ENCODE measurements at regions not wholly inside any gene's neighbourhood (a gene's known extent, or its start where the extent isn't known, plus 50 kb on each side); places are given as distances from the start of the nearest gene placed in this dataset.

DNA sequence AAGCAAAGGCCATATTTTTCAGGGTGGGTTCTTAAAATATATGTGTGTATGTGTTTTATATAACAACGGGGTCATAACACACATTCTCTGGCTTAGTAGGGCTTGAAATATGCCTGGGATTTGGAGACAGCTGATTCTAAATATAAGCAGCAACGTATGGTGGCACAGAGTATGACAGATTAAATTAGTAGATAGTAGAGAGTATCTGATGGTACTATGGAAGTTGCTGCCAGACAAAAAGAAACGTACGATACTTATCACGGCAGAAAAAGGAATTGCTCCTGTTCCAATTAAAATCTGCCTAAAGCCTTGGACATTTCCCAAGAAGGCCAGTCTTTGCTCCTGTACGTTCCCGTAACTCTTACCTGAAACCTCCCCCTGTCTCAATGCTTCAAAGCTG lies 607.9 kb upstream of the ID2 start:
- DNase-seq (ENCODE audit: low read depth in 4 of 4, low spot score in 3 of 4), result no peak

DNA sequence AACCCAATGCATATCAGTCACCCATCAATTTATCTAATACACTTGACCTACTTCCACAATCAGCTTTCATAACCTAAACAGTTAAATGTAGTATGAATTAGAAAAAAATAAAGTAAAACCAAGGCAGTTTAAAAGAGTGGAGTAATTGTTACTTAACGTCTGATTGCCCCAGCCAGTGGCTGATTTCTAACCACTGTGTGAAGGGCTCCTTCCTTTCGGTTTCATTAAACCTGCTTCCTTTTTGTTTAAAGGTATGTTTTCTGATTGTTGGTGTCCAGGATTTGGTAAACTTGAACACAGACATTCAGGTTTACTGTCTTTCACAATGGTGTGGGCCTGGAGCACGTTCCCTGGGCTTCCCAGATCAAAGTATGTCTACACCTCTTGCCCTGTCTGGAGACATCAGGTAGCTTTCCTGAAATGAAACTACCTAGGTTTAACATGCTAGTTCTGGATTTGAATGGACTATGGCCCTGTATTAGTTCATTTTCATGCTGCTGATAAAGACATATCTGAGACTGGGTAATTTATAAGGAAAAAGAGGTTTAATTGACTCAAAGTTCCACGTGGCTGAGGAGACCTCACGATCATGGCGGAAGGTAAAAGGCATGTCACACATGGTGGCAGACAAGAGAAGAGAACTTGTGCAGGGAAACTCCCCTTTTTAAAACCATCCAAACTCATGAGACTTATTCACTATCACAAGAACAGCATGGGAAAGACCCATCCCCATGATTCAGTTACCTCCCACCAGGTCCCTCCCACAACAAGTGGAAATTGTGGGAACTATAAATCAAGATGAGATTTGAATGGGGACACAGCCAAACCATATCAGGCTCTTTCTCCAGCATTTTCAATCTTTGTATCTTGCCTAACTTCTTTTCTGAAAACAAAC lies 605.2 kb upstream of the ID2 start:
- no peak for DNase-seq (ENCODE audit: low read depth in 4 of 4, low spot score in 3 of 4)

DNA sequence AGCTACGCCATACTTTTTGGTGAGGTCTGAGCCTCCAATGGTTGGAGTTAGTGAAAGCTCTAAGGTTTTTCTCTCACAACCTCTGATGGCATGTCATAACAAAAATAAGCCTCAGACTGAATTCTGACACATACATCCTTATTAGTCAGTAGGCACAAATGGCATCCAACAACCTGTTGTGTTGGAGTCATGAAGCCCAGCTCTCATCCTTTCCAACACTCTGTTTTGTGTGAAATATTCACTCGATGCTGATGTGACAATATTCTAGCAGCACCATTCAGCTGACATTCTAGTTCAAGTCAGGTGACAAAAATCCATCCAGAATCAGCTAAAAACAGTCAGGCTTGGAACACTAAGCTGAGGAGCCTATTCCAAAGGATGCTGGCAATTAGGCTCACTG lies 603.2 kb upstream of the ID2 start:
- DNase-seq (ENCODE audit: low read depth in 4 of 4, low spot score in 3 of 4), result no peak

DNA sequence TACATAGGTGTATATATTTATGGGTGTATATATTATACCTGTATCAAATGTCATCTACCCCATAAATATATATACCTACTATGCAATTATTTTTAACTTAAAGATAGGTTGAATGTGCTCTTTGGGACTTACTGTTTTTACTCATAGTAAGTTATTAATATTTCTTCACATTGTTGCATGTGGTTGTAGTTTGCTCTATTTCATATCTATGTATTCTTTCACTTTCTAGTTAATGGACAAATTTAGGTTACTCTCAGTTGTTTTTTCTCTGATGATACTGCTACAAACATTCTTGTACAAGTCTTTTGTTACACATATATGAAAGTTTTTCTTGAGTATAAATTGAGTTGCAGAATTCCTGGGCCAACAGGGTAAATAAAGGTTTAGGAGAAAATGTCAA lies 601.8 kb upstream of the ID2 start:
- DNase-seq (ENCODE audit: low read depth in 4 of 4, low spot score in 3 of 4), result no peak

DNA sequence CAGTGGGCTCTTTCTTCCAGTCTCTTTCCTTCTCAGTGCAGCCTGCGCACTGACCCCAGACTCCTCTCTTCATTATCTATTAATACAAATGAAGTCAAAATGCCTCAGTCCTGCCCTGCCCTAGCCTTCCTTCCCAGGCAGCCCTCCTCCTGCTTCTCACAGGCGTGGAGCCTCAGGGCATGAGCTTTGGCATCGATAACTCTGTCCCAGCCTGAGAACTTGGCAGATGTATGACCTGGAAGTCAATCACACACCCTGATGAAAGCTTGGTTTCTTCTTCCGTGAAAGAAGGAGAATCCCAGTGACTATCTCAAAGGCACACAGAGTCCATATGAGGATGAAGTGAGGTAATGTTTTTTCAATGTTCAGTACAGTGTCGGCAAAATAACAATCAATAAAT lies 600.7 kb upstream of the ID2 start:
- DNase-seq (ENCODE audit: low read depth in 4 of 4, low spot score in 3 of 4), result no peak

DNA sequence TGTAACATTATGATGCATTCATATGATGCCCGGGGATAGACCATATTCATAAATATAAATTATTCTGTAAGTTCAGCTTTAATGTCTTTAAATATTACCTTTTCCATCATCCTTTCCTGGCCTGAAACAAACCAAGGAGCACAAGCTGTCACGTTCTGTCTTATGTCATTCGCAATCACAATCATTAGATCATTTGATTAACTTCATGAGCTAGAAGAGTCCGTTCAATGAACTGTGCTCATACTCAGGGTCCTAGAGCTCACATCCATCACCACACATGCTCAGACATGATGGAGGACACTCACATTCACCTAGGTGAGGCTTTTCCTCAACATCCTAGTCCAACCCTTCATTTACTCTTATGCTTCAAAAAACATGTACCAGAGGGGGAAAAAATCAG lies 599.0 kb upstream of the ID2 start:
- DNase-seq (ENCODE audit: low read depth in 4 of 4, low spot score in 3 of 4), result no peak

DNA sequence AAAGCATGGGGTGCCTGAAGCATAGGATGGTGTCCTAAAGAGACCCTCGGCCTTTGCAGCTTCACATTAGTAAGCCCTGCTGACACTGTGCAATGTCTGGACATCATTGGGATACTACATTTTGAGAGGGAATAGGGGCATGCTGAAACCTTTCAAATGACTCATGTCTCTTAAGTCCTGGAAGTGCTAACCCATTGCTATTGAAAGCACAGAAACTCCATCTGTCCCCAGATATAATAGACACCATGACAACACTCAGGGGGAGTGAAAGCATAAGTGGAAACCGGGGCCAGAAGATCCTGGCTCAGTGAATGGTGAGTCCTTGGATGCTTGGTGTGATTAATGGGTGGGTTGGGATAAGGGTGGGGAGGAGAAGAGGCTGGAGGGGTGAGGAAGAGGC lies 595.5 kb upstream of the ID2 start:
- DNase-seq (ENCODE audit: low read depth in 4 of 4, low spot score in 3 of 4), result no peak

DNA sequence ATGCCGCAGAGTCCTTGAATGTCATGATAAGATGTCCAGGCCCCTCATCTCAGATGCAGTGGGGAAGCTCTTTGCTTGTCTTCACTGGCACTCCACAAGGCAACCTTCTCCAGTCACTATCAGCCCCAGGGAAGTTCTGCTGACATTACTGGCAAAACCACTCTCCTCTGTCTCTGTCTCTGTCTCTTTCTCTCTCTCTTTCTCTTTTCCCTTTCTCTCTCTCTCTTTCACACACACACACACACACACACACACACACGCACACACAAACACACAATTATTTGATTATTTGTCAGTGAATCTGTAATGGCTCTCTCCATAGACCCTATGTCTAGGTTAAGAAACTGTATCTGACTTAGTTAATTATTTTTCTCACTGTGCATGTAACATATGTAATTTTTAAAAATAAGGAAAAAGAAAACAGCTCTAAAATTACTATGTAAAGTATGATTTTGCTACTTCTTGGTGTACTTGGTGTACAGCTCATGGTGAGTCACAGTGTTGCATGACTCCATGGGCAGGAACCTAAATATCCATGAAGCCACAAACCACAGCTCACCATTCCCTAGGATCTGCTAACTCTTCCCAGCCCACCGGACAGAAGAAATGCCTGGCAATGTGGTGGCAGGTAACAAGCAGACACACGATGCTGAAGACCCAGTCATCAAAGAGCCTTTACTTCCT lies 594.9 kb upstream of the ID2 start:
- no peak for DNase-seq (ENCODE audit: low read depth in 4 of 4, low spot score in 3 of 4)

DNA sequence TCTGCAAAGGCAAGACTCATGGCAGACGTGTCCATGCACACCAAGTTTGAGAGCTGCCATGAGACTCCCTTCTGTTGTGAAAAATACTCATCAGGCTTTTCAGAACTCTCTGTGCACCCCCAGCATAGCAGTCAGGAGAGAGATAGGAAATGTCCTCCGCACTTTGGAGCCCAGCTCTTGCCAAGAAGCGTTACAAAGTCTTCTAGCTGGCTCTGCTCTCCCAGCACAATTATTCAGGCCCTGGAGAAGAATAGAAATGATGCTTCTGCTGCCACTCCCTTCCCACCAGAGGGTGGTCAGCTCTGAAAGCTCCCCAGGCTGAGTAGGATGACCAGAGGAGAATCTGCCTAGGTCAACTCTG lies 594.4 kb upstream of the ID2 start:
- no peak for DNase-seq (ENCODE audit: low read depth in 4 of 4, low spot score in 3 of 4)

DNA sequence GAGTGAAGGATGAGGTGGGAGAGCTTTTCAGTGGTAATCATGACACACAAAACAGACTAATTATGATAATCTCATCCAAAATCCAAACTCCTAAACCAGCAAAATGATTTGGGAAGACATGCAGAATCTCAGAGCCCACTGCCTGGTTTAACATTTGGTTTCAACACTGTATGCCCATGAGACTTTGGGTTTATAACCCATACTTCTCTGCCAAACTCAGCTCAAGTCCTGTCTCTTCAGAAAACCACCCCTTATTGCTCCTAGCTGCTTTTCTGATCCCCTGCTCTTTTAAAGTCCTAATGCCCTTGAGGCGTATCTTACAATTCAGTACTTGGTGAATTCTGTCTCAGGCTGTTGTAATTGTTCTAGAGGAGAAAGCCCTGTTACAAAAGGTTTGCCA lies 593.0 kb upstream of the ID2 start:
- DNase-seq (ENCODE audit: low read depth in 4 of 4, low spot score in 3 of 4), result no peak

DNA sequence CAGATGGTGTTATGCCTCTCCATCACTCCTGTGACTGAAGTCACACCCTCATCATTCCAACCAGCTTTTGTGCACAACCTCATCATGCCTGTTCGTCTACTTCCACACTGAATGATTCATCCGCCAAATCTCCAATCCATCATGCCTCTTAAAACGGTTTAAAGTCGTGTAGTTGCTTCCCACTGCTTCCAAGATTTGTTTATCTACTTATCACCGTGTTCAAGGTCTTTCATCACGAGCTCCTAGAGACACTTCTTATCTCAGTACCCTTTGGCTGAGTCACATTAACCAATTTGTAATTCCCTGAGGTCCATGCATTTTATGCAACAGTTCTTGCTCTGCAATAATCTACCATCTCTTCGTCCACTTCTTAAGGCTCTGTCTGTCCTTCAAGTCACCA lies 592.3 kb upstream of the ID2 start:
- DNase-seq (ENCODE audit: low read depth in 4 of 4, low spot score in 3 of 4), result no peak

DNA sequence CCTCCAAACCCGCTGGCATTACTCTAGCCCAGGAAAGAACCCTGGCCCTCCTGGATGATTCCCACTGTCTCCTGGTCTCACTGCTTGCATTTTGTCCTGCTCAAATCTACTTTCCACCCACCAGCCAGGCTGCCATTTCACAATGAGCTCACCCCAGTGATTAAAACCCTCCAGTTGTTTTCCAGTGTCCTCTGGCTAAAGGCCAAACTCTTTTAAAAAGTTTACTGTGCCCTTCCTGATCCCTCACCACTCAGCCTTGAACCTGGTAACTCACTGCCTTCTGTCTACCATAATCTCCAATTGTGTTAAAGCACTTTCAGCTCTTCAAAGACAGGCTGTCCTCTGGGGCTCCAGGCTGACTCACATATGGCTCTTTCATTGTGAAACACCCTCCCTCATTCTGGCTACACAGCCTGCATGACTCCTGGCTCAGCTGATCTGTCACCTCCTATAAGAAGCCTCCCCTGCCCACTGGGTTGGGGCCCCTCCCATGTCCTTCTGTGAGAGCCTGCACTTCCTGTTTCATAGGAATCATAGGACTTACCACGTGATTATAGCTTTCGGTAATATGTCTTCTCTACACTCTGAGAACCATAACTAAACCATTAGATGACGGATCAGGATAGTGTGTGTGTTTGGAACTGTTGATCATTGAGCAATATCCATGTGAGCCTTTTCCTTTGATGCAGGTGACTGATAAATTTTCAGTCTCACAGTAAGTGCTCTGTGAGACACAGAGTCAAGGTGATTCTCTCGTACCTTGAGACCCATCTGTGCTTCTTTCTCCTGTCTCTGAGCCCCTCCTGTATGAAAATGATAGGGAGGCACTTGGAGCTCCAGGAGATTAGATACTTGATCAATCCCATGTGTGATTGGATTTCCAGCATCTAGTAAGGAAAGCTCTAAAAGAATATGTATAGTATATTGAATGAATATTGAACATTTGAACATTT lies 590.8 kb upstream of the ID2 start:
- no peak for DNase-seq (ENCODE audit: low read depth in 4 of 4, low spot score in 3 of 4)

DNA sequence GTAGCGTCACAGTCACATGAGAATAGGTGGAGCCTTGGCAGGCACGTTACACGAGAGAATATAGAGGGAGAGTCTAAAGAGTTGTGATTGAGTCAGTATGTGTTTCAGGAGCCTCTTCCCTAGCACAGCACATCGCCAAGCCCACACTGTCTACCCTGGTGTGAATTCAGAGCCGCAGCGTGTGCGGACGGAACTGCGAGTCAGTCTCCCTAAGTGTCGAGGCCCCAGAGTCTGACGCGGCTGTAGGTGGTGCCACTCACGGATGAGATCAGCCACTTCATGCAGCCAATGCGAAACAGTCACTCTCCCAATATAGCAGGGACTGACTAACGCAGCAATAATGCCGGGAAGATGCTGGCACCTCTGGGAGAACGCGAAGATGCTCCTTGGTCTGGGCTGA lies 587.3 kb upstream of the ID2 start:
- DNase-seq (ENCODE audit: low read depth in 4 of 4, low spot score in 3 of 4), result no peak

DNA sequence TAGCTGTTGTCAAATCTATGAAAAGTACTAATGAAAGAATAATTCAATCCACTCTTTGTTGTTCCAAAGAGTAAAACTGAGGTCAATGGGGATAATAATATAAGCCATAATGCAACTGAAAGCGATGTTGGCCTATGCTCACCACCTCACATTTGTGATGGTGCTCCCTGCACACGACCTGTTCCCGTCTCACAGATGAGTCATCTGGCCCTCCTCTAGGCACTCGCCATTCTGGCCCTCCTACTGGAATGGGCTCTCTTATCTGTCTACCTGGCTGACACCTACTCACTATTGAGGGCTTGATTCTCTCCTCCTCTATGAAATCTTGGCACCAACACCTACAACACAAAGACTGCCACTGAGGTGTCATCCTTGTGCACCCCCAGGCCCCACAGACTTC lies 585.9 kb upstream of the ID2 start:
- DNase-seq (ENCODE audit: low read depth in 4 of 4, low spot score in 3 of 4), result no peak

DNA sequence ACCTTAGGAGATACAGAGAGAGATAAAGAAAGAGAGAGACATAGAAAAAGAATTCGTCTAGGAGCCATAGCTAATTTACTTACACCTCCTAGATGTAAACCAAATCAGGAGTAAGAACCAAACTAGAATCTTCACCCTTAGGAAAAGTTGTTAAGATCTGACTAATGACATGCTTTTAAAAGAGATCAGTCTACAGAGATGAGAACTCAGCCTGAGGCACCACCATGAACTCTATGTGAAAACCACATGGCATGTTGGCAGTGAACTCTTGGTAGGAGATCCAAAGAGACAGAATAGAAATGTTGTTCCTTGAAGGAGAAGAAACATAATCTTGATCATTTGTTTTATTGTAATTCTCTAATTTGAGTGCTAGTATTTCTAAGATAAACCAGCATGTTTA lies 585.4 kb upstream of the ID2 start:
- DNase-seq (ENCODE audit: low read depth in 4 of 4, low spot score in 3 of 4), result no peak

DNA sequence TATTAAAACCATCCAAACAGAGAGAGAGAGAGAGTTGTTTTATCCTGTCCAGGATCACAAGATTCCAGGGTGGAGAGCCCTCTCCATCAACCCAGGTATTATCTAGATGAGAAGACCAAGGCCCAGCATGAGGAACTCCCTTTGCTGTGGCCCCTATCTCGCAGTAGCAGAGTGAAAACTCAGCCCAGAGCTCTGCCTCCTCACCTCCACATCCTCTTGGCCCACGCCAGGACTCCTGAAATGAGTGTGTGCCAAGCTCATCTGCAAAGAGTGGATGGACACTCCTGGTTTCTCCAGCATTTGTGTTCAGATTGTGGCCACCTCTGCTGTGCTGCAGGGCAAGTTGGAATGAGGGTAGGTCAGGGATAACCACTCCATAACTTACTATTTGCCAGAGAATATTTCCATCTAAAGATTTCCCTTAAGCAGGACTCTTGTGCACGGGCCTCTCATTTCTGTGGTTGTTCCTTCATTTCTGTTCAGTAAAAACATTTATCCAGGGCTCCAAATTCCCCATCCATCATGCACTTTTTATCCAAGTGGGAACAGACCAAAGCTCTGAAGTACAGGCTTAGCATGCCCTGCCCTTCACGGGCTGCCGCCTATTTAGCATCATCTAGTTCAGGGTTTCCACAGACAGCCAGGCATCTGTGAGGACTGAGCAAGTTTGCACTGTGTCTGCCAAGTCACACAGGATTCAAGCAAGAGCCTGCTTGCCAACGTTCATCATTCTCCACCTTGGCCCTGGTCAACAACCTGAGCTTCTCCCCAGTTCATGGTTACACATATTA lies 583.2 kb upstream of the ID2 start:
- DNase-seq (ENCODE audit: low read depth in 4 of 4, low spot score in 3 of 4), result no peak

DNA sequence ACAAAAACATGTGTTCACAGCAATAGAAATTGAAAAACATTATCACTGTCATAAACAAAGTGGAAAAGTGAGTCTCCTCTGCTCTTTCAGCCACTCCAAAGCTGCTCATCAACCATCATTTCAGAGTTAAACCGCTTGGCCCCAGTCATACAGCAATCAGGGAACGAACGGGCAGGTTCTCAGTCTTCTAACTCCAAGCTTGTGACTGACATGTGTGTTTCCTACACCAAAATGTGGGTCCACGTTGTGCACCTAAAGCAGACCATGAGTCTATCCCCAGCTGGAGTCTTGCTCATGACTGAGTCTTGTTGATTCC lies 582.6 kb upstream of the ID2 start:
- DNase-seq (ENCODE audit: low read depth in 4 of 4, low spot score in 3 of 4), result no peak

DNA sequence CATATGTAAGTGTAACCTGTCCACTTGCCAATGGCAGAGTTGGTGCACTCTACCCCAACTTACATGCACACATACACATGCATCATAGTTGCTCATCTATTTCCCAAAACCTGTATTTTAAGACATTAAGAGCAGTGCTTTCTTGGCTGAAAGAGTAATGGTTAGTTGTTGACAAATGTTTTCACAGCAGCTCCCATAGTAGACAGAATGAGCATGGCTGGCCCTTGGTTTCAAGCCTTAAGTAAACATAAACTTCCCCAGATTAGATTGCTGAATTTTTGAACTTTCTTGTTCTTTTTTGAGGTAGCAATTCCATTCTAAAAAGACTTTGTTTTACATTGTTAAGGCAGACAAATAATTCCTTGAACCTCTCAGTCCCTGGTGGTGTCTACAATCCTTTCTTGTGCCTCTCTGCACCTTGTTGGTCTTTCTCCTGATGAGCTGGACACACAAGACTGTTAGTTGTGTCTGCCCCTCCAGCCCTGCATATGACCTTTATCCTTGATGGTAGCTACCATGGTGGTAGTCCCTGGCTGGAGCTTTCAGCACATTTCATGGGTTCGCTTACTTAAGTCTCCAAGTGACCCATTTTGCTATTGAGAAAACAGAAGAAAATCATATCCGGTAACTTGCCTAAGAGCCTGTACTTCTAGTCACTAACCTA lies 580.1 kb upstream of the ID2 start:
- DNase-seq (ENCODE audit: low read depth in 4 of 4, low spot score in 3 of 4), result no peak

DNA sequence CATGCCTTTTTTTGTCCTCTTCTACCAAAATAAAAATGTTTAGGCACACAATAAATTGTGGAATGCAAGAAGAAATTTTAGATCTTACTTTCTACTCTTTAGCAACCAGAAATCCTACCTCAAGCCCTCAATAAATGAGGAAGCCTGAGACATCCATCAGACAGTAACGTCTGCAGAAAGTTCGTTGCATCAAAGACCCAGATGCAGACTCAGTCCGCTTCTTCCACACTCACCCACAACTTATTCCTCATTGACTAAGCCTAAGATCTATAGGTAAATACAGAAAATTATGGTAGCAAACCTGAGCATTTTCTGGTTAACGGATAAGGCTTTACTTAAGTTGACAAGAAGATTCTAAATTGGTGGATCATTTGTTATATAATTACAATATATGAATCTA lies 579.4 kb upstream of the ID2 start:
- no peak for DNase-seq (ENCODE audit: low read depth in 4 of 4, low spot score in 3 of 4)

DNA sequence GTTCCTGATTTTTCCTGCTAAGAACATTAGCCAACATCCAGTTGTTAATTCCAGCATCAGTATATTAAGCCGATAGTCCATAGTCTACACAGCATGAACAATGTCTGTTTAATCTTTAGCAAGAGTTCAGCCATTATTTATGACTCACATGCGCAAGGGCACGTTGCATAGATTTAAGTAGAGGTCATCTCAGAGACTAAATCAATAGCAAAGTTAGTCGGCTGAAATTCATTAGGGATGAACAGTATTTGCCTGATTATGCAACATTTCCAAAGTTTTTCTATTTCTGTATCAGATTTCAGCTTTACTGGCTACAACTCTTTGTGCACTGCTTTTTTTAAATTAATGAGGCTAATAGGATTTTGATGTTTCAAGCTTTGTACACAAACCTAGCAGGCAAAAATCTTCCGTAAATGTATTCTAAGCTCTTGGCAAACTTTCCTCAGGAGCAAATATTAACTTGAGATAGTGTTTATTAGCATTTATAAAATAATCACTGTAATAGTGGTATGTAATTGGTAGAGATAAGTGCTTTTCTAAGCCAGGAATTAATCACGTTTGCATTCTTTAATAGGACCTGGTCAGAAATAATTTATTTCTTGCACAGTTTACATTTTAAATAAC lies 578.7 kb upstream of the ID2 start:
- DNase-seq (ENCODE audit: low read depth in 4 of 4, low spot score in 3 of 4), result no peak

Measured in right renal pelvis (tissue), 4 donors.